Caco-2 (cell line): ENCODE measurements at regions not wholly inside any gene's neighbourhood (a gene's known extent, or its start where the extent isn't known, plus 50 kb on each side); places are given as distances from the start of the nearest gene placed in this dataset.

Experiments
- BruUV-seq: library from RNA; stranded (reverse); fragments of 400-500 nt; replicated peaks from 2 replicates; lab custom pipeline; 2021; lab: Mats Ljungman, UMichigan
- CTCF ChIA-PET: fragments of 300-600 bp; sonication (Branson Sonifier 250); formaldehyde crosslinking; loops from one replicate; lab custom pipeline; 2022; ENCODE audit warnings: antibody characterized with exemption; lab: Charles Lee
- POLR2A ChIA-PET: fragments of 300-600 bp; sonication (Branson Sonifier 250); formaldehyde crosslinking; loops from one replicate; lab custom pipeline; 2022; ENCODE audit warnings: antibody characterized with exemption; lab: Charles Lee
- DNase-seq, 2 experiments: peaks; one replicate each; pipeline versions ENCODE4 v3.0.0 to v3.0.0-alpha.2; 2020 to 2022
- H3K27me3 ChIP-seq: replicated peaks from 2 replicates; pipeline ENCODE4 v1.6.0; 2011; ENCODE audit warnings: low read length; ENCODE audit not compliant: control insufficient read depth, insufficient read depth
- H3K36me3 ChIP-seq: 2 replicates; pipeline ENCODE4 v1.5.1; 2011; ENCODE audit warnings: low read length; ENCODE audit not compliant: control insufficient read depth, insufficient read depth
- H3K4me1 ChIP-seq: fragments of 250-450 bp; sonication (Bioruptor Pico); 2 replicates; pipeline ENCODE4 v1.5.1; 2020; ENCODE audit warnings: mild to moderate bottlenecking
- H3K4me3 ChIP-seq: 2 replicates; pipeline ENCODE4 v1.5.1; 2011; ENCODE audit warnings: low read depth, mild to moderate bottlenecking, control low read depth, low read length
- H3K9me3 ChIP-seq: fragments of 250-450 bp; sonication (Bioruptor Pico); 2 replicates; pipeline ENCODE4 v1.5.1; 2020; ENCODE audit warnings: mild to moderate bottlenecking, moderate library complexity
- H3K27ac Mint-ChIP-seq: one replicate; pipeline ENCODE4 v1.8.0; 2022; ENCODE audit warnings: mixed read lengths; ENCODE audit not compliant: unreplicated experiment
- H3K27me3 Mint-ChIP-seq: one replicate; pipeline ENCODE4 v1.8.0; 2022; ENCODE audit warnings: mixed read lengths; ENCODE audit not compliant: insufficient read depth, unreplicated experiment
- H3K36me3 Mint-ChIP-seq: one replicate; pipeline ENCODE4 v1.8.0; 2022; ENCODE audit warnings: mild to moderate bottlenecking, mixed read lengths; ENCODE audit not compliant: insufficient read depth, unreplicated experiment
- H3K4me1 Mint-ChIP-seq: one replicate; pipeline ENCODE4 v1.8.0; 2022; ENCODE audit warnings: low read depth, mixed read lengths; ENCODE audit not compliant: unreplicated experiment
- H3K4me3 Mint-ChIP-seq: one replicate; pipeline ENCODE4 v1.8.0; 2022; ENCODE audit warnings: mild to moderate bottlenecking, moderate library complexity, mixed read lengths; ENCODE audit not compliant: unreplicated experiment
- H3K9me3 Mint-ChIP-seq: one replicate; pipeline ENCODE4 v1.8.0; 2022; ENCODE audit warnings: mixed read lengths; ENCODE audit not compliant: unreplicated experiment
- intact Hi-C: fragments of 100-400 bp; cut with micrococcal nuclease; formaldehyde crosslinking; loops from one replicate; pipeline ENCODE4 v1.10.0; 2022; ENCODE audit not compliant: unreplicated experiment
- TF ChIP-seq, protein P1 (sequence below), 2 experiments: fragments of 200-600 bp in 1 of 2; IDR thresholded peaks; 1 replicate in 1 of 2; 2 replicates in 1 of 2; pipeline versions ENCODE4 v1.5.1 to v1.8.0; 2011 to 2022; ENCODE audit warnings: antibody characterized with exemption in 1 of 2, control low read depth in 1 of 2, inconsistent platforms in 1 of 2, low read depth in 1 of 2, low read length in 1 of 2, mild to moderate bottlenecking in 1 of 2, moderate library complexity in 1 of 2; ENCODE audit not compliant: insufficient read depth in 1 of 2, severe bottlenecking in 1 of 2, unreplicated experiment in 1 of 2

GRCh38 chr13:74203576-74203975 is 69.4 kb upstream of the KLF12 start:
- H3K27me3 Mint-ChIP-seq = peaks cover 4% of the 10 kb centered on the region
- TF ChIP-seq, protein P1, sequence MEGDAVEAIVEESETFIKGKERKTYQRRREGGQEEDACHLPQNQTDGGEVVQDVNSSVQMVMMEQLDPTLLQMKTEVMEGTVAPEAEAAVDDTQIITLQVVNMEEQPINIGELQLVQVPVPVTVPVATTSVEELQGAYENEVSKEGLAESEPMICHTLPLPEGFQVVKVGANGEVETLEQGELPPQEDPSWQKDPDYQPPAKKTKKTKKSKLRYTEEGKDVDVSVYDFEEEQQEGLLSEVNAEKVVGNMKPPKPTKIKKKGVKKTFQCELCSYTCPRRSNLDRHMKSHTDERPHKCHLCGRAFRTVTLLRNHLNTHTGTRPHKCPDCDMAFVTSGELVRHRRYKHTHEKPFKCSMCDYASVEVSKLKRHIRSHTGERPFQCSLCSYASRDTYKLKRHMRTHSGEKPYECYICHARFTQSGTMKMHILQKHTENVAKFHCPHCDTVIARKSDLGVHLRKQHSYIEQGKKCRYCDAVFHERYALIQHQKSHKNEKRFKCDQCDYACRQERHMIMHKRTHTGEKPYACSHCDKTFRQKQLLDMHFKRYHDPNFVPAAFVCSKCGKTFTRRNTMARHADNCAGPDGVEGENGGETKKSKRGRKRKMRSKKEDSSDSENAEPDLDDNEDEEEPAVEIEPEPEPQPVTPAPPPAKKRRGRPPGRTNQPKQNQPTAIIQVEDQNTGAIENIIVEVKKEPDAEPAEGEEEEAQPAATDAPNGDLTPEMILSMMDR (IDR thresholded peaks at IDR 0.05; ENCODE audit: insufficient read depth in 1 of 2, low read depth in 1 of 2, low read length in 1 of 2, severe bottlenecking in 1 of 2, unreplicated experiment in 1 of 2) = no peak
- Histone ChIP-seq H3K4me3 (no peak overlapping the region), H3K9me3 (no peaks in the 10 kb centered on the region), H3K4me1 (no peaks in the 10 kb centered on the region), H3K27me3 (no peaks in the 10 kb centered on the region), H3K36me3 (no peaks in the 10 kb centered on the region)
- H3K36me3 Mint-ChIP-seq = no peaks in the 10 kb centered on the region
- ChIA-PET POLR2A (no interaction called here), CTCF (interaction anchor here (0.5 to 0.9 kb wide), 2 partner anchors 84 to 417 kb away, joined by 3 read pairs; no protein-coding TSS in a partner anchor)
- H3K27ac Mint-ChIP-seq = no peak overlapping the region
- H3K4me1 Mint-ChIP-seq = no peaks in the 10 kb centered on the region
- no peaks in the 10 kb centered on the region for H3K9me3 Mint-ChIP-seq
- BruUV-seq = no TSS peak
- intact Hi-C loops = no loop called here
- DNase-seq = no peak
- H3K4me3 Mint-ChIP-seq = no peak overlapping the region

- POLR2A ChIA-PET = no interaction called here
- Histone ChIP-seq H3K36me3 (no peaks in the 10 kb centered on the region), H3K27me3 (no peaks in the 10 kb centered on the region), H3K4me3 (no peak overlapping the region), H3K9me3 (no peaks in the 10 kb centered on the region), H3K4me1 (no peaks in the 10 kb centered on the region)
- no peak for DNase-seq
- no peaks in the 10 kb centered on the region for H3K4me1 Mint-ChIP-seq
- no peak overlapping the region for H3K4me3 Mint-ChIP-seq
- intact Hi-C loops = no loop called here
- peaks cover 4% of the 10 kb centered on the region for H3K27me3 Mint-ChIP-seq
- no peak overlapping the region for H3K27ac Mint-ChIP-seq
- CTCF ChIA-PET = no interaction called here
- no peaks in the 10 kb centered on the region for H3K9me3 Mint-ChIP-seq
- H3K36me3 Mint-ChIP-seq = no peaks in the 10 kb centered on the region
- no TSS peak for BruUV-seq
- TF ChIP-seq, protein P1 (IDR thresholded peaks at IDR 0.05; ENCODE audit: insufficient read depth in 1 of 2, low read depth in 1 of 2, low read length in 1 of 2, severe bottlenecking in 1 of 2, unreplicated experiment in 1 of 2) = no peak
Observed at GRCh38 chr13:74202129-74202813, 68.1 kb upstream of the KLF12 start.

DNA sequence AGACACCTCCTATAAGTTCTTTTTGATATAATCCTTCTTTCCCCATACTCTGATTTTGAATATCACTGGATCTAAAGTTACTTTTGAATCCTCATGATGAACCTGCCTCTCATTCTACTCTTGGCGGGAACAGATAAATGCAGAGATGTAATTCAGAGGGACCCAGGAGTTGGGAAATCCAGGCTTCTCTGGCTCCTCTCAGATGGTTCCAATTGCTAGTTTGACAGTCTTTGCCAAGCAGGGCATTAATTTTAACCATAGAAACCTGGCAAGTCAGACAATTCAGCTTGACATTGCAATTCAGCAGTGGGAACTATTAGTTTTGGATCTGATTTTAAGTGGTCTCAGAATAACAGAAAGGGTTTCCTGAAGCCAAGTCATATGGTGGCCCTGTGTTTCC is 67.3 kb upstream of the KLF12 start:
- TF ChIP-seq, protein P1 (IDR thresholded peaks at IDR 0.05; ENCODE audit: insufficient read depth in 1 of 2, low read depth in 1 of 2, low read length in 1 of 2, severe bottlenecking in 1 of 2, unreplicated experiment in 1 of 2) = no peak
- H3K36me3 Mint-ChIP-seq = no peaks in the 10 kb centered on the region
- no peaks in the 10 kb centered on the region for H3K27me3 ChIP-seq

More for the DNA sequence above, 67.3 kb upstream of the KLF12 start:
- POLR2A ChIA-PET = no interaction called here
- CTCF ChIA-PET = no interaction called here
- intact Hi-C loops = no loop called here
- Mint-ChIP-seq H3K4me3 (no peak overlapping the region), H3K27ac (no peak overlapping the region), H3K9me3 (no peaks in the 10 kb centered on the region), H3K27me3 (peaks cover 4% of the 10 kb centered on the region), H3K4me1 (no peaks in the 10 kb centered on the region)
- BruUV-seq = no TSS peak
- Histone ChIP-seq H3K4me3 (no peak overlapping the region), H3K9me3 (no peaks in the 10 kb centered on the region), H3K4me1 (no peaks in the 10 kb centered on the region), H3K36me3 (no peaks in the 10 kb centered on the region)
- no peak for DNase-seq
